IMR-90 (cell line): ENCODE measurements at regions not wholly inside any gene's neighbourhood (a gene's known extent, or its start where the extent isn't known, plus 50 kb on each side); places are given as distances from the start of the nearest gene placed in this dataset.
"Not testable (repeated sequence)": the region's sequence is repeated elsewhere in the genome, so short reads cannot be mapped to it uniquely, and the experiment has no call there.

ENCODE experiments used
- CEBPB ChIP-seq: IDR thresholded peaks from 2 replicates; pipeline ENCODE4 v1.6.1; 2012; ENCODE audit warnings: low read depth, low read length, improper control_type of control experiment
- CTCF ChIP-seq: conservative IDR thresholded peaks from 2 replicates; pipeline ENCODE4 v1.5.1; 2012; ENCODE audit warnings: mild to moderate bottlenecking, low read depth, low read length, improper control_type of control experiment
- MAFK ChIP-seq: IDR thresholded peaks from 2 replicates; pipeline ENCODE4 v1.6.1; 2012; ENCODE audit warnings: low read depth, low read length, improper control_type of control experiment
- MXI1 ChIP-seq: IDR thresholded peaks from 2 replicates; pipeline ENCODE4 v1.6.1; 2012; ENCODE audit warnings: low read depth, mild to moderate bottlenecking, low read length, moderate library complexity, borderline replicate concordance
- POLR2A ChIP-seq: IDR thresholded peaks from 2 replicates; pipeline ENCODE4 v1.6.1; 2012; ENCODE audit warnings: mild to moderate bottlenecking, low read depth, low read length
- RAD21 ChIP-seq: IDR thresholded peaks from 2 replicates; pipeline ENCODE4 v1.6.1; 2012; ENCODE audit warnings: low read length, improper control_type of control experiment
- RFX5 ChIP-seq: IDR thresholded peaks from 2 replicates; pipeline ENCODE4 v1.8.0; 2012; ENCODE audit warnings: low read depth, mild to moderate bottlenecking, low read length, moderate library complexity
- USF2 ChIP-seq: fragments of 150-350 bp; IDR thresholded peaks from 2 replicates; pipeline ENCODE4 v1.6.1; 2017; ENCODE audit warnings: mild to moderate bottlenecking, antibody characterized with exemption, low read length, low read depth

GRCh38 chrY:26366091-26366490 lies 744.2 kb downstream of the CDY1 start:
- TF ChIP-seq CTCF, POLR2A, MAFK, MXI1, RAD21, CEBPB, USF2, RFX5: not testable (repeated sequence)
